HFF-Myc (cell line): ENCODE measurements at regions not wholly inside any gene's neighbourhood (a gene's known extent, or its start where the extent isn't known, plus 50 kb on each side); places are given as distances from the start of the nearest gene placed in this dataset.

Source experiments
- DNase-seq: peaks from one replicate; pipeline ENCODE4 v3.0.0-alpha.2; 2011; ENCODE audit warnings: low read depth; ENCODE audit errors: extremely low read depth
- H3K4me3 ChIP-seq: replicated peaks from 2 replicates; pipeline ENCODE4 v1.5.1; 2011; ENCODE audit warnings: low read depth, mild to moderate bottlenecking, control low read depth, low read length
- TF ChIP-seq, protein P1 (sequence below): IDR thresholded peaks from 2 replicates; pipeline ENCODE4 v1.5.1; 2012; ENCODE audit warnings: mild to moderate bottlenecking, low read depth, low read length, control low read depth; ENCODE audit errors: missing control alignments

DNA sequence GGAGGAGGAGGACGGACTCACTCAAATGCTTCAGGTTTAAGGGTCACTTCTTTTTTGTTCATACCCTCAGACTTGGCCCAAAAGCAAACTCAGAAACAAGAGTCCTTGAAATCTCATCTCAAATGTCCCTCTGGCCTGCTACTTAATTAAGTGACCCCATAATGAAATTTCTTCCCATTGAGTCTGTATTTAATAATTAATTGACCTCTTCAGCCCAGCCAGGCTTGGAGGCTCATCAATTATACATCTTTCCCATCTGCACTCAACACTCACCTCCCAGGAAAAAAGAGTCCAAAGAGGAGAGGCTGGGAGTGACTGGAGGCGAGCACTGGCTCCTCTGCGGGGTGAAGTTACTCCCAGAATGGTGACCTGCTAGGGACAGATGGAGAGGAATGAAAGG, 90.5 kb upstream of the EYA2 start:
- DNase-seq = no peak
- no peak overlapping the region for H3K4me3 ChIP-seq
- TF ChIP-seq, protein P1, sequence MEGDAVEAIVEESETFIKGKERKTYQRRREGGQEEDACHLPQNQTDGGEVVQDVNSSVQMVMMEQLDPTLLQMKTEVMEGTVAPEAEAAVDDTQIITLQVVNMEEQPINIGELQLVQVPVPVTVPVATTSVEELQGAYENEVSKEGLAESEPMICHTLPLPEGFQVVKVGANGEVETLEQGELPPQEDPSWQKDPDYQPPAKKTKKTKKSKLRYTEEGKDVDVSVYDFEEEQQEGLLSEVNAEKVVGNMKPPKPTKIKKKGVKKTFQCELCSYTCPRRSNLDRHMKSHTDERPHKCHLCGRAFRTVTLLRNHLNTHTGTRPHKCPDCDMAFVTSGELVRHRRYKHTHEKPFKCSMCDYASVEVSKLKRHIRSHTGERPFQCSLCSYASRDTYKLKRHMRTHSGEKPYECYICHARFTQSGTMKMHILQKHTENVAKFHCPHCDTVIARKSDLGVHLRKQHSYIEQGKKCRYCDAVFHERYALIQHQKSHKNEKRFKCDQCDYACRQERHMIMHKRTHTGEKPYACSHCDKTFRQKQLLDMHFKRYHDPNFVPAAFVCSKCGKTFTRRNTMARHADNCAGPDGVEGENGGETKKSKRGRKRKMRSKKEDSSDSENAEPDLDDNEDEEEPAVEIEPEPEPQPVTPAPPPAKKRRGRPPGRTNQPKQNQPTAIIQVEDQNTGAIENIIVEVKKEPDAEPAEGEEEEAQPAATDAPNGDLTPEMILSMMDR = no peak

GRCh38 chr20:46805836-46806235, 88.8 kb upstream of the EYA2 start:
- TF ChIP-seq, protein P1 = no peak
- DNase-seq = no peak
- H3K4me3 ChIP-seq = no peak overlapping the region

DNA sequence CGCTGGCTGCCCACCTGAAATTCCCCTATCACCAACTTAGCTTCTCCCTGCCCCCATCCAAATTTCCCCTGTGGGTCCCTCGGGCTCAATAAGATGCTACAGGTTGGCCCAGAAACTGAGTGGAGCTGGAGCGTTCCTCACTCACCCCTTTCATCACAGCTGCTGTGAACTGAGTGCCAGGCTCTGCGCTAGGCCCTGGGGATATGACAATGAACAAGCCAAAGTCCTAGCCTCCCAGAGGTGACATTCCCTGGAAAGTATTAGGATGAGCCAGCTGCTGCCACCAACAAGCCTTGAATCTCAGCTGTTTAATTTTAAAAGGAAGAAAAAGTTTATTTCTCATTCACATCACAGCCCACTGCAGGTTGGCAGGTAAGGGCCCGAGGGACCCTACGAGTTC, 86.6 kb upstream of the EYA2 start:
- TF ChIP-seq, protein P1 = no peak
- no peak overlapping the region for H3K4me3 ChIP-seq
- DNase-seq = no peak

DNA sequence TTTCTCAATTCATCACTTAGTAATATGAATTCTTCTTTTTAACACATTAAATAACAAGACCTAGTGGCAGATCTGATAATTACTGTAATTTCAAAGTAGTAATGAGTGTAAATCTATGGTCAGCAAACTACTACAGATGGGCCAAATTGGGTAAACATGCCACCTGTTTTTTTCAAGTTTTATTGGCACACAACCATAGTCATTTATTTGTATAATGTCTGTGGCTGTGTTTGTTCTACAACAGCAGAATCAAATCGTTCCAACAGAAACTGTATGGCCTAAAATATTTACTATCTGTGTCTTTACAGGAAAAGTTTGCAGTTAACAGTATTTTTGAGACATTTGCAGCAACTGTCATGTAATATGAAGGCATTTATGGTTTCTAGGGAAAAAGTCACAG, 86.1 kb upstream of the EYA2 start:
- TF ChIP-seq, protein P1 = no peak
- DNase-seq = no peak
- no peak overlapping the region for H3K4me3 ChIP-seq

- TF ChIP-seq, protein P1 = no peak
- no peak overlapping the region for H3K4me3 ChIP-seq
- no peak for DNase-seq
These were observed 84.8 kb upstream of the EYA2 start for GRCh38 chr20:46809706-46810360.

DNA sequence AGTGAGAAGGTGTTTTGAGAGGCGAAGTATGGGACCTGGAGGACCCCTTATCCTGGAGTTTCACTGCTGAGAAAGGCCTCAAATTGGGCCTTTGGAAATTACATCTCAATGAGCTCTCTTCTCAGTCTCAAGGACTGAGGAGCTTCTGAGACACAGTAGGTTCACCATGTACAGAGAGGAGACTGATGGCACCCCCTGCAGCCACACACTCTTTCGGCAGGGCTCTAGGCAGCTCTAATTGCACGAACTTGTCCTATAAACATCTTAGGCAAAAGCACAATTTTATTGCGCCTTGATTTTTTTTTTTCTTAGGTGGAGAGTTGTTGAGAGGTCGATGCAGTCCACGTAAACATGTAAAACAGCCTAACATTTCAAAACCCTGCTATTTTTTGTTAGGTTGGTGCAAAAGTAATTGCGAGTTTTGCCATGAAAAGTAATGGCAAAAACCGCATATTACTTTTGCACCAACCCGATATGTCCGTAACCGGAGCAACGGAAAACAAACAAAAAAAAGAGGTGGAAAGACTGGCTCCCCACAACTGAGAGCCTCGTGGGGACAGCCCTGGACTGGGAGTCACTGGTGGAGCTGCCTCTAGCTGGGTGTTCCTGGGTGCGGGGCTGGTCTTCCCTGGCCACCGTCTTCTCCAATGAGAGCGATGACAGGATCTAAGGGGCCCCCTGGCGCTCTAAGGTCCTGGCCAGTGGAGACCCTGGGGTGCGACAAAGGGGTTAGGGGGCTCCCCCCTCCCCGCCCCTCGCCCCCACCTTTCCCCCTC, 84.0 kb upstream of the EYA2 start:
- DNase-seq = no peak
- TF ChIP-seq, protein P1 = no peak
- H3K4me3 ChIP-seq = no peak overlapping the region
